ENCODE measurements at regions not wholly inside any gene's neighbourhood (a gene's known extent, or its start where the extent isn't known, plus 50 kb on each side); places are given as distances from the start of the nearest gene placed in this dataset.

GRCh38 chr1:219443763-219444162, 169.1 kb downstream of the ZC3H11B start:
- peaks cover 0 to 3% of the 10 kb centered on the region in 2 donors for H3K27me3 Mint-ChIP-seq

DNA sequence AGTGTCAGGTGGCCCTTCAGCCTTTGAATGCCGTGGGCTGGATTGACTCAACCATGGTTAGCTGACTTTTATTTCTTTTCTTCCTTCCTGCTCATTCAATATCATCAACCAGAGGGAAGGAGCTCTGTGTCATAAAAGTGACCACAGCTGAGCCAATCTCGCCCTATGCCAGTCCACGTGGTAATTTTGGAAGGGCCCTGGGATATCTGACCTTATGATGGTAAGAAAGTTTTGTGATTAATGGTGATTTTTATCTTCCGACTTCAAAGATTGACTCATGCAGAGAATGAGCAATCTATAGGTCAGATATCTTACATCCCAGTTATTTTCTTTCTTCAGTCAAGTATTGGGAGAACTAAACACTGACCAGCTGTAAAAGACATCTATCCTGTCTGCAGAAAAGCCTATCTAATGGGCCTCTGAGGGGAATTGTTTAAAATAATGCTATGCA, 170.3 kb downstream of the ZC3H11B start:
- Mint-ChIP-seq H3K4me3 (no peak overlapping the region), H3K9me3 (peaks cover 0 to 3% (median 0%) of the 10 kb centered on the region in 8 donors), H3K27me3 (peaks cover 0 to 3% of the 10 kb centered on the region in 2 donors), H3K27ac (no peak overlapping the region), H3K4me1 (no peaks in the 10 kb centered on the region), H3K36me3 (no peaks in the 10 kb centered on the region)
- CTCF ChIA-PET (ENCODE audit: partially characterized antibody) = no interaction called here
- POLR2A ChIA-PET (ENCODE audit: partially characterized antibody) = no interaction called here
- Histone ChIP-seq H3K27ac (ENCODE audit: low read depth, low read length) (no peak overlapping the region), H3K4me1 (ENCODE audit: insufficient read depth, low read length) (no peaks in the 10 kb centered on the region), H3K27me3 (ENCODE audit: insufficient read depth, low read length) (no peaks in the 10 kb centered on the region), H3K36me3 (ENCODE audit: insufficient read depth, low read length) (no peaks in the 10 kb centered on the region), H3K4me3 (ENCODE audit: low read length in 2 of 2) (no peak overlapping the region), H3K9me3 (ENCODE audit: control insufficient read depth in 1 of 2, low read length in 2 of 2) (no peaks in the 10 kb centered on the region)
- no peak for DNase-seq
- intact Hi-C loops (cut with micrococcal nuclease) = no loop called here

More at GRCh38 chr1:219443763-219444162, 169.1 kb downstream of the ZC3H11B start:
- Histone ChIP-seq H3K9me3 (ENCODE audit: control insufficient read depth in 1 of 2, low read length in 2 of 2) (no peaks in the 10 kb centered on the region), H3K4me1 (ENCODE audit: insufficient read depth, low read length) (no peaks in the 10 kb centered on the region), H3K27ac (ENCODE audit: low read depth, low read length) (no peak overlapping the region), H3K4me3 (ENCODE audit: low read length in 2 of 2) (no peak overlapping the region), H3K36me3 (ENCODE audit: insufficient read depth, low read length) (no peaks in the 10 kb centered on the region), H3K27me3 (ENCODE audit: insufficient read depth, low read length) (no peaks in the 10 kb centered on the region)
- no peak overlapping the region for H3K27ac Mint-ChIP-seq
- CTCF ChIA-PET (ENCODE audit: partially characterized antibody) = no interaction called here
- no peak for DNase-seq
- H3K9me3 Mint-ChIP-seq = peaks cover 0 to 3% (median 0%) of the 10 kb centered on the region in 8 donors
- no peaks in the 10 kb centered on the region for H3K4me1 Mint-ChIP-seq
- intact Hi-C loops (cut with micrococcal nuclease) = no loop called here
- POLR2A ChIA-PET (ENCODE audit: partially characterized antibody) = no interaction called here
- H3K4me3 Mint-ChIP-seq = no peak overlapping the region
- no peaks in the 10 kb centered on the region for H3K36me3 Mint-ChIP-seq

DNA sequence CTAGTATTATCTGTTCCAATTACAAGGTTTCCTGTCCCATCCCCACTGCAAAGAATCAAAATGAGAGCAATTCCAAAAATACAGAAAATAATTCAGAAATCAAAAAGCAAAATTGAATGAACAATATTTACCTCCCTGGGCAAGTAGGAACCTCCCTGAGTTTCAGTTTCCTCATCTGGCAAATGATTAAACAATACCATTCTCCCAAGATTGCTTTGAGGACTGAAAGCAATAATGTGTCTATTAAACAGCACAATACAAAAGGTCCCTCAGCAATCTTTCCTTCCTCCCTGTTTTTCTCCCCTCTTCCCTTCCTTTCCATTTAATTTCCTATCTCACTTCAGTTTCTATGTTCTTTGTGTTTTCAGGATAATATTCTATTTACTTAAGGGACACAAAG, 171.0 kb downstream of the ZC3H11B start:
- no peak overlapping the region for H3K27ac ChIP-seq (ENCODE audit: low read depth, low read length)
- no peak overlapping the region for H3K27ac Mint-ChIP-seq
- no peaks in the 10 kb centered on the region for H3K4me1 Mint-ChIP-seq
- H3K36me3 Mint-ChIP-seq = no peaks in the 10 kb centered on the region
- H3K9me3 Mint-ChIP-seq = peaks cover 0 to 3% (median 0%) of the 10 kb centered on the region in 8 donors
- H3K4me3 ChIP-seq (ENCODE audit: low read length in 2 of 2) = no peak overlapping the region
- DNase-seq = no peak
- no peaks in the 10 kb centered on the region for H3K9me3 ChIP-seq (ENCODE audit: control insufficient read depth in 1 of 2, low read length in 2 of 2)
- H3K27me3 Mint-ChIP-seq = peaks cover 0 to 3% of the 10 kb centered on the region in 2 donors
- H3K36me3 ChIP-seq (ENCODE audit: insufficient read depth, low read length) = no peaks in the 10 kb centered on the region
- no peak overlapping the region for H3K4me3 Mint-ChIP-seq
- intact Hi-C loops (cut with micrococcal nuclease) = no loop called here
- CTCF ChIA-PET (ENCODE audit: partially characterized antibody) = no interaction called here
- POLR2A ChIA-PET (ENCODE audit: partially characterized antibody) = no interaction called here
- no peaks in the 10 kb centered on the region for H3K4me1 ChIP-seq (ENCODE audit: insufficient read depth, low read length)
- no peaks in the 10 kb centered on the region for H3K27me3 ChIP-seq (ENCODE audit: insufficient read depth, low read length)

DNA sequence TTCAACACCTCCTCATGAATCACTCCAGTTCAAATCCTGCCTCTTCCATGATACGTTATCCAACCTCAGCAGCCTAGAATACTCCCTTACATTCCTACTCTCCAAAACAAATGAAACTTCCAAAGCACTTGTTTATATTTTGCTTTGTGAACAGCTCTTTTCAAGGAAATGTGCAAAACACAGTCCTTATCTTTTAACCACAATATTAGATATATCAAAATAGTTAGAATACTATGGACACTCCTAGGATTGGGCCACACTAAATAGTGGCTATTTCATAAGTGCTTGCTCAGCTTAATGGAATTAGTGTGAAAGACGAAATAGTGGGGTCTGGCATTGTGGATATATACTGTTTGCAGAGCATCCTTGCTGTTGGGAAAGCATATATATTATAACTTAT, 173.5 kb downstream of the ZC3H11B start:
- Mint-ChIP-seq H3K4me1 (no peaks in the 10 kb centered on the region), H3K9me3 (peaks cover 0 to 3% (median 0%) of the 10 kb centered on the region in 8 donors), H3K4me3 (no peak overlapping the region), H3K36me3 (no peaks in the 10 kb centered on the region), H3K27me3 (peaks cover 0 to 3% of the 10 kb centered on the region in 2 donors), H3K27ac (no peak overlapping the region)
- intact Hi-C loops (cut with micrococcal nuclease) = no loop called here
- ChIA-PET POLR2A (ENCODE audit: partially characterized antibody) (no interaction called here), CTCF (ENCODE audit: partially characterized antibody) (no interaction called here)
- H3K9me3 ChIP-seq (ENCODE audit: control insufficient read depth in 1 of 2, low read length in 2 of 2) = no peaks in the 10 kb centered on the region
- no peaks in the 10 kb centered on the region for H3K27me3 ChIP-seq (ENCODE audit: insufficient read depth, low read length)
- DNase-seq = no peak
- no peak overlapping the region for H3K4me3 ChIP-seq (ENCODE audit: low read length in 2 of 2)
- H3K27ac ChIP-seq (ENCODE audit: low read depth, low read length) = no peak overlapping the region
- H3K36me3 ChIP-seq (ENCODE audit: insufficient read depth, low read length) = no peaks in the 10 kb centered on the region
- no peaks in the 10 kb centered on the region for H3K4me1 ChIP-seq (ENCODE audit: insufficient read depth, low read length)

- Mint-ChIP-seq H3K27me3 (peaks cover 0 to 3% of the 10 kb centered on the region in 2 donors), H3K27ac (no peak overlapping the region), H3K36me3 (no peaks in the 10 kb centered on the region), H3K4me3 (no peak overlapping the region), H3K9me3 (peaks cover 0 to 3% (median 0%) of the 10 kb centered on the region in 8 donors), H3K4me1 (no peaks in the 10 kb centered on the region)
- H3K27me3 ChIP-seq (ENCODE audit: insufficient read depth, low read length) = no peaks in the 10 kb centered on the region
- no peaks in the 10 kb centered on the region for H3K9me3 ChIP-seq (ENCODE audit: control insufficient read depth in 1 of 2, low read length in 2 of 2)
- no peaks in the 10 kb centered on the region for H3K4me1 ChIP-seq (ENCODE audit: insufficient read depth, low read length)
- no peaks in the 10 kb centered on the region for H3K36me3 ChIP-seq (ENCODE audit: insufficient read depth, low read length)
- CTCF ChIA-PET (ENCODE audit: partially characterized antibody) = no interaction called here
- DNase-seq = no peak
- intact Hi-C loops (cut with micrococcal nuclease) = no loop called here
- POLR2A ChIA-PET (ENCODE audit: partially characterized antibody) = no interaction called here
- H3K27ac ChIP-seq (ENCODE audit: low read depth, low read length) = no peak overlapping the region
- H3K4me3 ChIP-seq (ENCODE audit: low read length in 2 of 2) = no peak overlapping the region
Measured at GRCh38 chr1:219438386-219438785, 174.5 kb downstream of the ZC3H11B start.

GRCh38 chr1:219434923-219435297, 178.0 kb downstream of the ZC3H11B start:
- POLR2A ChIA-PET (ENCODE audit: partially characterized antibody) = no interaction called here
- Histone ChIP-seq H3K4me3 (ENCODE audit: low read length in 2 of 2) (no peak overlapping the region), H3K27ac (ENCODE audit: low read depth, low read length) (no peak overlapping the region), H3K9me3 (ENCODE audit: control insufficient read depth in 1 of 2, low read length in 2 of 2) (no peaks in the 10 kb centered on the region), H3K4me1 (ENCODE audit: insufficient read depth, low read length) (no peaks in the 10 kb centered on the region), H3K27me3 (ENCODE audit: insufficient read depth, low read length) (no peaks in the 10 kb centered on the region), H3K36me3 (ENCODE audit: insufficient read depth, low read length) (no peaks in the 10 kb centered on the region)
- Mint-ChIP-seq H3K27me3 (peaks cover 0 to 3% of the 10 kb centered on the region in 2 donors), H3K4me1 (no peaks in the 10 kb centered on the region), H3K27ac (no peak overlapping the region), H3K9me3 (peaks cover 0 to 4% (median 0%) of the 10 kb centered on the region in 8 donors), H3K36me3 (no peaks in the 10 kb centered on the region), H3K4me3 (no peak overlapping the region)
- CTCF ChIA-PET (ENCODE audit: partially characterized antibody) = no interaction called here
- no peak for DNase-seq
- intact Hi-C loops (cut with micrococcal nuclease) = no loop called here

GRCh38 chr1:219434285-219434922, 178.5 kb downstream of the ZC3H11B start:
- POLR2A ChIA-PET (ENCODE audit: partially characterized antibody) = no interaction called here
- no peak for DNase-seq
- Mint-ChIP-seq H3K27me3 (peaks cover 0 to 3% of the 10 kb centered on the region in 2 donors), H3K36me3 (no peaks in the 10 kb centered on the region), H3K27ac (no peak overlapping the region), H3K9me3 (peaks cover 0 to 4% (median 0%) of the 10 kb centered on the region in 8 donors), H3K4me1 (no peaks in the 10 kb centered on the region), H3K4me3 (no peak overlapping the region)
- intact Hi-C loops (cut with micrococcal nuclease) = no loop called here
- H3K27ac ChIP-seq (ENCODE audit: low read depth, low read length) = no peak overlapping the region
- H3K4me1 ChIP-seq (ENCODE audit: insufficient read depth, low read length) = no peaks in the 10 kb centered on the region
- H3K27me3 ChIP-seq (ENCODE audit: insufficient read depth, low read length) = no peaks in the 10 kb centered on the region
- no peak overlapping the region for H3K4me3 ChIP-seq (ENCODE audit: low read length in 2 of 2)
- CTCF ChIA-PET (ENCODE audit: partially characterized antibody) = no interaction called here
- H3K9me3 ChIP-seq (ENCODE audit: control insufficient read depth in 1 of 2, low read length in 2 of 2) = no peaks in the 10 kb centered on the region
- no peaks in the 10 kb centered on the region for H3K36me3 ChIP-seq (ENCODE audit: insufficient read depth, low read length)
